HCT116 (cell line): ENCODE measurements at regions not wholly inside any gene's neighbourhood (a gene's known extent, or its start where the extent isn't known, plus 50 kb on each side); places are given as distances from the start of the nearest gene placed in this dataset.

Experiments used
- CBX3 ChIP-seq: IDR thresholded peaks from 2 replicates; pipeline ENCODE4 v1.6.1; 2012; ENCODE audit warnings: low read depth
- ELF1 ChIP-seq: IDR thresholded peaks from 2 replicates; pipeline ENCODE4 v1.6.1; 2012; ENCODE audit warnings: low read depth, borderline replicate concordance
- EZH2 ChIP-seq: fragments of 200-600 bp; sonication (generic); IDR thresholded peaks from 2 replicates; pipeline ENCODE4 v1.6.1; 2017; ENCODE audit warnings: antibody characterized with exemption, mixed run types
- EZH2phosphoT487 ChIP-seq: fragments of 200-600 bp; IDR thresholded peaks from 2 replicates; pipeline ENCODE4 v1.6.1; 2018; ENCODE audit warnings: antibody characterized with exemption, borderline replicate concordance
- JUND ChIP-seq: IDR thresholded peaks from 2 replicates; pipeline ENCODE4 v1.6.1; 2012
- POLR2A ChIP-seq: IDR thresholded peaks from 2 replicates; pipeline ENCODE4 v1.7.0; 2011; ENCODE audit warnings: borderline replicate concordance; ENCODE audit not compliant: insufficient read depth, insufficient read length; ENCODE audit errors: extremely low read depth
- RAD21 ChIP-seq: IDR thresholded peaks from 2 replicates; pipeline ENCODE4 v1.6.1; 2012; ENCODE audit warnings: low read depth, mild to moderate bottlenecking
- SIN3A ChIP-seq: IDR thresholded peaks from 2 replicates; pipeline ENCODE4 v1.6.1; 2012; ENCODE audit warnings: low read depth
- TF ChIP-seq, protein P1 (sequence below), 3 experiments: fragments of 200-600 bp in 1 of 3; sonication (generic) in 1 of 3; IDR thresholded peaks in 2 of 3; conservative IDR thresholded peaks in 1 of 3; 2 replicates each; pipeline ENCODE4 v1.5.1; 2012 to 2017; ENCODE audit warnings: low read depth in 2 of 3, low read length in 2 of 3, antibody characterized with exemption in 1 of 3, borderline replicate concordance in 1 of 3, control low read depth in 1 of 3, mild to moderate bottlenecking in 1 of 3, mixed read lengths in 1 of 3, mixed run types in 1 of 3, moderate library complexity in 1 of 3; ENCODE audit not compliant: insufficient read depth in 1 of 3
- TF ChIP-seq, protein P2 (sequence below): IDR thresholded peaks from 2 replicates; pipeline ENCODE4 v1.6.1; 2011; ENCODE audit warnings: mild to moderate bottlenecking, low read length, moderate library complexity; ENCODE audit not compliant: insufficient replicate concordance; ENCODE audit errors: extremely low read depth
- TF ChIP-seq, protein P3 (sequence below): IDR thresholded peaks from 2 replicates; pipeline ENCODE4 v1.6.1; 2012; ENCODE audit warnings: low read depth
- TF ChIP-seq, protein P4 (sequence below): IDR thresholded peaks from 2 replicates; pipeline ENCODE4 v1.6.1; 2012

DNA sequence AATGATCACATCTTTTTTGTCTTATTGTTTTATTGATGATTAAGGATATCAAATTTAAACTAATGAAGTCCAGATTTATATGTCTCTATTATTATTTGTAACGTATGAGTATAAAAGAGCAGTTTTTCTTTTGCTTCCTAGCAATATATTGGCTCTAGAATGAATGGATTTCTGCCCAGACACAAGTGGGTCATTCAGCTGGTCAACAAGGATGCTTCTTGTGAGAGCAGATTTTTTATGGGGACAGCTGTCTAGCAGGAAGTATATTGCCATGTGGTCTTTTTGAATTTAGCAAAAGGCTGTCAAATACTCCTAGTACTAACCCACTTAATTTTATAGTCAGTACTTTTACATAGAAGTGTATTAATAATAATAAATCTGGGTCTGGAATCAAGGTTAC, 1071.1 kb upstream of the FLRT2 start:
- no peak for TF ChIP-seq SIN3A
- TF ChIP-seq, protein P1, sequence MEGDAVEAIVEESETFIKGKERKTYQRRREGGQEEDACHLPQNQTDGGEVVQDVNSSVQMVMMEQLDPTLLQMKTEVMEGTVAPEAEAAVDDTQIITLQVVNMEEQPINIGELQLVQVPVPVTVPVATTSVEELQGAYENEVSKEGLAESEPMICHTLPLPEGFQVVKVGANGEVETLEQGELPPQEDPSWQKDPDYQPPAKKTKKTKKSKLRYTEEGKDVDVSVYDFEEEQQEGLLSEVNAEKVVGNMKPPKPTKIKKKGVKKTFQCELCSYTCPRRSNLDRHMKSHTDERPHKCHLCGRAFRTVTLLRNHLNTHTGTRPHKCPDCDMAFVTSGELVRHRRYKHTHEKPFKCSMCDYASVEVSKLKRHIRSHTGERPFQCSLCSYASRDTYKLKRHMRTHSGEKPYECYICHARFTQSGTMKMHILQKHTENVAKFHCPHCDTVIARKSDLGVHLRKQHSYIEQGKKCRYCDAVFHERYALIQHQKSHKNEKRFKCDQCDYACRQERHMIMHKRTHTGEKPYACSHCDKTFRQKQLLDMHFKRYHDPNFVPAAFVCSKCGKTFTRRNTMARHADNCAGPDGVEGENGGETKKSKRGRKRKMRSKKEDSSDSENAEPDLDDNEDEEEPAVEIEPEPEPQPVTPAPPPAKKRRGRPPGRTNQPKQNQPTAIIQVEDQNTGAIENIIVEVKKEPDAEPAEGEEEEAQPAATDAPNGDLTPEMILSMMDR (IDR thresholded peaks at IDR 0.05 in 2 of 3, conservative IDR thresholded peaks at IDR 0.05 in 1 of 3; ENCODE audit: borderline replicate concordance in 1 of 3, insufficient read depth in 1 of 3, low read depth in 2 of 3, low read length in 2 of 3), result no peak
- no peak for TF ChIP-seq CBX3
- TF ChIP-seq, protein P2, sequence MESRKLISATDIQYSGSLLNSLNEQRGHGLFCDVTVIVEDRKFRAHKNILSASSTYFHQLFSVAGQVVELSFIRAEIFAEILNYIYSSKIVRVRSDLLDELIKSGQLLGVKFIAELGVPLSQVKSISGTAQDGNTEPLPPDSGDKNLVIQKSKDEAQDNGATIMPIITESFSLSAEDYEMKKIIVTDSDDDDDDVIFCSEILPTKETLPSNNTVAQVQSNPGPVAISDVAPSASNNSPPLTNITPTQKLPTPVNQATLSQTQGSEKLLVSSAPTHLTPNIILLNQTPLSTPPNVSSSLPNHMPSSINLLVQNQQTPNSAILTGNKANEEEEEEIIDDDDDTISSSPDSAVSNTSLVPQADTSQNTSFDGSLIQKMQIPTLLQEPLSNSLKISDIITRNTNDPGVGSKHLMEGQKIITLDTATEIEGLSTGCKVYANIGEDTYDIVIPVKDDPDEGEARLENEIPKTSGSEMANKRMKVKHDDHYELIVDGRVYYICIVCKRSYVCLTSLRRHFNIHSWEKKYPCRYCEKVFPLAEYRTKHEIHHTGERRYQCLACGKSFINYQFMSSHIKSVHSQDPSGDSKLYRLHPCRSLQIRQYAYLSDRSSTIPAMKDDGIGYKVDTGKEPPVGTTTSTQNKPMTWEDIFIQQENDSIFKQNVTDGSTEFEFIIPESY, result no peak
- TF ChIP-seq ELF1, result no peak
- TF ChIP-seq POLR2A, result no peak
- TF ChIP-seq RAD21, result no peak
- TF ChIP-seq, protein P3, sequence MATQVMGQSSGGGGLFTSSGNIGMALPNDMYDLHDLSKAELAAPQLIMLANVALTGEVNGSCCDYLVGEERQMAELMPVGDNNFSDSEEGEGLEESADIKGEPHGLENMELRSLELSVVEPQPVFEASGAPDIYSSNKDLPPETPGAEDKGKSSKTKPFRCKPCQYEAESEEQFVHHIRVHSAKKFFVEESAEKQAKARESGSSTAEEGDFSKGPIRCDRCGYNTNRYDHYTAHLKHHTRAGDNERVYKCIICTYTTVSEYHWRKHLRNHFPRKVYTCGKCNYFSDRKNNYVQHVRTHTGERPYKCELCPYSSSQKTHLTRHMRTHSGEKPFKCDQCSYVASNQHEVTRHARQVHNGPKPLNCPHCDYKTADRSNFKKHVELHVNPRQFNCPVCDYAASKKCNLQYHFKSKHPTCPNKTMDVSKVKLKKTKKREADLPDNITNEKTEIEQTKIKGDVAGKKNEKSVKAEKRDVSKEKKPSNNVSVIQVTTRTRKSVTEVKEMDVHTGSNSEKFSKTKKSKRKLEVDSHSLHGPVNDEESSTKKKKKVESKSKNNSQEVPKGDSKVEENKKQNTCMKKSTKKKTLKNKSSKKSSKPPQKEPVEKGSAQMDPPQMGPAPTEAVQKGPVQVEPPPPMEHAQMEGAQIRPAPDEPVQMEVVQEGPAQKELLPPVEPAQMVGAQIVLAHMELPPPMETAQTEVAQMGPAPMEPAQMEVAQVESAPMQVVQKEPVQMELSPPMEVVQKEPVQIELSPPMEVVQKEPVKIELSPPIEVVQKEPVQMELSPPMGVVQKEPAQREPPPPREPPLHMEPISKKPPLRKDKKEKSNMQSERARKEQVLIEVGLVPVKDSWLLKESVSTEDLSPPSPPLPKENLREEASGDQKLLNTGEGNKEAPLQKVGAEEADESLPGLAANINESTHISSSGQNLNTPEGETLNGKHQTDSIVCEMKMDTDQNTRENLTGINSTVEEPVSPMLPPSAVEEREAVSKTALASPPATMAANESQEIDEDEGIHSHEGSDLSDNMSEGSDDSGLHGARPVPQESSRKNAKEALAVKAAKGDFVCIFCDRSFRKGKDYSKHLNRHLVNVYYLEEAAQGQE, result no peak
- TF ChIP-seq EZH2, result no peak
- TF ChIP-seq EZH2phosphoT487, result no peak
- no peak for TF ChIP-seq JUND
- TF ChIP-seq, protein P4, sequence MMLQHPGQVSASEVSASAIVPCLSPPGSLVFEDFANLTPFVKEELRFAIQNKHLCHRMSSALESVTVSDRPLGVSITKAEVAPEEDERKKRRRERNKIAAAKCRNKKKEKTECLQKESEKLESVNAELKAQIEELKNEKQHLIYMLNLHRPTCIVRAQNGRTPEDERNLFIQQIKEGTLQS, result no peak
